ENCODE measurements at regions not wholly inside any gene's neighbourhood (a gene's known extent, or its start where the extent isn't known, plus 50 kb on each side); places are given as distances from the start of the nearest gene placed in this dataset.

GRCh38 chr4:151908201-151908600 lies 147.4 kb upstream of the GATB start:
- TF ChIP-seq ZNF384 (IDR thresholded peaks at IDR 0.05) (no peak), ELF4 (IDR thresholded peaks at IDR 0.05) (no peak), BHLHE40 (IDR thresholded peaks at IDR 0.05; ENCODE audit: borderline replicate concordance) (no peak), FOXA1 (IDR thresholded peaks at IDR 0.05) (no peak), FOXM1 (IDR thresholded peaks at IDR 0.05; ENCODE audit: borderline replicate concordance) (no peak)
